ENCODE measurements at regions not wholly inside any gene's neighbourhood (a gene's known extent, or its start where the extent isn't known, plus 50 kb on each side); places are given as distances from the start of the nearest gene placed in this dataset.

DNA sequence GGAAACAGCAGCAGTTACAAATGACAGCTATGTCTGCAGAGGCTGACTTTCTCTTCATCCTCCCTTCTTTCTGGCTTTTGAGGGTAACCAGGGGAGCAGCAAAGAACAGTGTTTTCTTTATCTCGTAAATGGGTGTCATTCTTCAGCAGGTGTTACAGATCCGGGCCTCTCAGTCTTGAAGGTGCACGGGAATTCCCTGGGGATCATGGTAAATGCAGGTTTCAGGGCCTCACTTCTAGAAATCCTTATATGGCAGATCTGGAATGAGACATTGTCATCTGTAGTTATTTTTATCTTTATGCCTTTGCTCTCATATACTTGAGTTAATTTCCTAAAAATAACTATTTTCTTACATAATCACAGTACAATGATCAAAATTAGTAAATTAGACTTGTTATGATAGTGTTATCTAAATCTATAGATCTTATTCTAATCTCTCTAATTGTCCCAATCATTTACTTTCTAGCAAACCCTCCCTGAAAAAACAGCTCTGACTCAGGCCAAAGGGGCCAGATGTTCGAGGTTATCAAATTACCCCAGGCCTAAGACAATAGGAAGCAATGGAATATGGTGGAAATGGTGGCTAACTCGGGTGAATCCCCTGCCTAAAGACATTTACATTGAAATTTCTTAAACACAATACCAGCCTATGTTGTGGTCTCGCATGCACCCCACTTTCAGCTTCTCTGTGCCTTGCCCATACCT is 145.0 kb downstream of the CAND1 start:
- no peak overlapping the region for H3K4me3 ChIP-seq
- FAIRE-seq (no peak), DNase-seq (no peak), ATAC-seq (no peak)
- no peak overlapping the region for H3K27ac ChIP-seq
- H3K27me3 ChIP-seq = no peaks in the 10 kb centered on the region
- no peaks in the 10 kb centered on the region for H3K36me3 ChIP-seq
- TF ChIP-seq, protein P1, sequence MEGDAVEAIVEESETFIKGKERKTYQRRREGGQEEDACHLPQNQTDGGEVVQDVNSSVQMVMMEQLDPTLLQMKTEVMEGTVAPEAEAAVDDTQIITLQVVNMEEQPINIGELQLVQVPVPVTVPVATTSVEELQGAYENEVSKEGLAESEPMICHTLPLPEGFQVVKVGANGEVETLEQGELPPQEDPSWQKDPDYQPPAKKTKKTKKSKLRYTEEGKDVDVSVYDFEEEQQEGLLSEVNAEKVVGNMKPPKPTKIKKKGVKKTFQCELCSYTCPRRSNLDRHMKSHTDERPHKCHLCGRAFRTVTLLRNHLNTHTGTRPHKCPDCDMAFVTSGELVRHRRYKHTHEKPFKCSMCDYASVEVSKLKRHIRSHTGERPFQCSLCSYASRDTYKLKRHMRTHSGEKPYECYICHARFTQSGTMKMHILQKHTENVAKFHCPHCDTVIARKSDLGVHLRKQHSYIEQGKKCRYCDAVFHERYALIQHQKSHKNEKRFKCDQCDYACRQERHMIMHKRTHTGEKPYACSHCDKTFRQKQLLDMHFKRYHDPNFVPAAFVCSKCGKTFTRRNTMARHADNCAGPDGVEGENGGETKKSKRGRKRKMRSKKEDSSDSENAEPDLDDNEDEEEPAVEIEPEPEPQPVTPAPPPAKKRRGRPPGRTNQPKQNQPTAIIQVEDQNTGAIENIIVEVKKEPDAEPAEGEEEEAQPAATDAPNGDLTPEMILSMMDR (IDR thresholded peaks at IDR 0.05) = no peak
- WGBS, 2 donors = 63 to 65% methylated on average over 6 of the region's 6 CpGs
- H3K9me3 ChIP-seq = no peaks in the 10 kb centered on the region
- intact Hi-C loops (cut with DNase I) = no loop called here
- peaks cover 0 to 15% (median 12%) of the 10 kb centered on the region in 3 donors for H3K4me1 ChIP-seq

DNA sequence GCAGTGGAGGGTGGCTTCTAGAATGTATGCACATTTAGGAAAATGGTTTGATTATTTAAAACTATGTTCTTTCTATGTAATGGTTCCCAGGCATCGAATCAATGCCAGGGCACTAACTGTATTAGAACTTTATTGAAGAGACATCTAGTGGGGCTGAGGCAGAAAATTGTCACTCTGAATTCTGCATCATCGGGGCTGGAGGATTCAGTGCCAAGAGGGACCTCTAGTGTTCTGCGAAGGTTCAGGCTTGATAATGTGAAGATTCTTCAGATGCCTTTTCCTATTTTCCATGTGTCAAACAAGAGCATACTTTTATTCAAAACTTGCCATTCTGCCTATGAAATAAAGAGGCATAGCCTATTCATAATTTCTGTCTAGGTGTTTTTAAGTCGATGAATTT is 146.3 kb downstream of the CAND1 start:
- Histone ChIP-seq H3K27ac (no peak overlapping the region), H3K4me3 (no peak overlapping the region), H3K36me3 (no peaks in the 10 kb centered on the region), H3K9me3 (no peaks in the 10 kb centered on the region), H3K4me1 (peaks cover 6 to 19% (median 11%) of the 10 kb centered on the region in 3 donors), H3K27me3 (no peaks in the 10 kb centered on the region)
- TF ChIP-seq, protein P1 (IDR thresholded peaks at IDR 0.05) = no peak
- WGBS, 2 donors = 62 to 70% methylated on average over 4 of the region's 4 CpGs
- DNase-seq (no peak), FAIRE-seq (no peak), ATAC-seq (peak in 1 of 4 donors; percentile 32)
- intact Hi-C loops (cut with DNase I) = no loop called here

DNA sequence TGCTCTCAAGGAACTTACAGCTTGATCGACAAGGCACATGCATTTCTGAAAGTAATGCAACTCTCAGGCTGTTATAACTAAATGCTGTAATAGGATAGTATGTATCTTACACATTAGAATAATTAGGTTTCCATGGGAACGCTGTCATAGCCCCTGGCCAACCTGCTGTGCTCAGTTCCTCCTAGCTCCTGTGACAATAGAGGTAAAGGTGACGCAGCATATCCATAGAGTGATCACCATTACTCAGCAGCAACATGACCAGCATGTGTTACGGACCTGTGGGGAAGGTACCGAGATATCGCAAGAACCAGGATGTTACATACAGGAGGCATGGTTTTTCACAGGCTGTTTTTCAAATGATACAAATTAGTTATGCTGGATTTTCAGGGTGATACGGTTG is 150.7 kb downstream of the CAND1 start:
- no peak overlapping the region for H3K4me3 ChIP-seq
- ATAC-seq (peak in 3 of 4 donors; percentile 29 to 56 (median 31)), DNase-seq (no peak), FAIRE-seq (no peak)
- intact Hi-C loops (cut with DNase I) = no loop called here
- peaks cover 8 to 20% (median 8%) of the 10 kb centered on the region in 3 donors for H3K4me1 ChIP-seq
- WGBS, 2 donors = 84 to 85% methylated on average over 7 of the region's 7 CpGs
- TF ChIP-seq, protein P1 (IDR thresholded peaks at IDR 0.05) = no peak
- H3K36me3 ChIP-seq = no peaks in the 10 kb centered on the region
- H3K27me3 ChIP-seq = no peaks in the 10 kb centered on the region
- no peaks in the 10 kb centered on the region for H3K9me3 ChIP-seq
- no peak overlapping the region for H3K27ac ChIP-seq

DNA sequence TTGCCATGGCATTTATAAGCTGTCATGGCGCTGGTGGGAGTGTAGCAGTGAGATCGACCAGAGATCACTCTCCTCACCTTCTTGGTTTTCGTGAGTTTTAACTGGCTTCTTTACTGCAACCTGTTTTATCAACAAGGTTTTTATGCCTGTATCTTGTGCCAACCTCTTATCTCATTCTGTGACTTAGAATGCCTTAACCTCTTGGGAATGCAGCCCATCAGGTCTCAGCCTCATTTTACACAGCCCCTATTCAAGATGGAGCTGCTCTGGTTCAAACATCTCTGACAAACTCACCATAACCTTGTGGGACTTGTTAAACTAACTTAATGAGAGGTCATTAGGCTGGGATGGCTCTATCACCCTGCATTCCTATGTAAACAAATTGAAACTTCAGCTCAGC is 151.3 kb downstream of the CAND1 start:
- Histone ChIP-seq H3K27me3 (no peaks in the 10 kb centered on the region), H3K36me3 (no peaks in the 10 kb centered on the region), H3K4me1 (peaks cover 8 to 27% (median 8%) of the 10 kb centered on the region in 3 donors), H3K4me3 (no peak overlapping the region), H3K9me3 (no peaks in the 10 kb centered on the region), H3K27ac (peak overlapping the region in 1 of 4 donors; percentile 12)
- no peak for FAIRE-seq
- no peak for DNase-seq
- ATAC-seq = peak in 3 of 4 donors; percentile 33 to 46 (median 34)
- intact Hi-C loops (cut with DNase I) = no loop called here
- TF ChIP-seq, protein P1 (IDR thresholded peaks at IDR 0.05) = no peak
- 40 to 50% methylated on average over 3 of the region's 3 CpGs for WGBS, 2 donors

DNA sequence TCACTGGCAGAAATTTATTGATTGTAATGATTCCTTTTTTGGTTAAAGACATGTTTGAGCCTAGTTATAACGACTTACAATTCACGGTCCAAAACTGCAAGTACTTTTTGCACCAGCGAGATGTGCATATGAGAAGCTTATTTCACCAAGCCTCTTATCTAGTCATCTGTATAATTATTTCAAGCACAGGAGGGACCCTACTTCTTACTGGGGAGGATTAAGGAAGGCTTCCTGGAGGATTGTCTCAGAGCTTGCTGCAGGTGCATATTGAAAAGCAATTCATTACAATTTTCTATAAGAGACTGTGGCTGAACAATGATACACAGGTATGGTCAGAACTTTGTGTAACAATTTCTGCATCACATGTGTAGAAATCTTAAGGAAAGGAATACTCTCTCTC is 152.9 kb downstream of the CAND1 start:
- Histone ChIP-seq H3K9me3 (no peaks in the 10 kb centered on the region), H3K27ac (peak overlapping the region in 1 of 4 donors; percentile 29), H3K4me1 (peaks cover 8 to 42% (median 21%) of the 10 kb centered on the region in 3 donors), H3K36me3 (no peaks in the 10 kb centered on the region), H3K4me3 (no peak overlapping the region), H3K27me3 (no peaks in the 10 kb centered on the region)
- TF ChIP-seq, protein P1 (IDR thresholded peaks at IDR 0.05) = no peak
- ATAC-seq (no peak), DNase-seq (no peak), FAIRE-seq (no peak)
- 82 to 86% methylated on average over 3 of the region's 3 CpGs for WGBS, 2 donors
- intact Hi-C loops (cut with DNase I) = no loop called here
